GM13977 (cell line): ENCODE measurements at regions not wholly inside any gene's neighbourhood (a gene's known extent, or its start where the extent isn't known, plus 50 kb on each side); places are given as distances from the start of the nearest gene placed in this dataset.
"Not testable (repeated sequence)": the region's sequence is repeated elsewhere in the genome, so short reads cannot be mapped to it uniquely, and the experiment has no call there.

Source experiments
- DNase-seq: peaks from one replicate; pipeline ENCODE4 v3.0.0; 2012; ENCODE audit warnings: low spot score
- CTCF ChIP-seq: IDR thresholded peaks from 2 replicates; pipeline ENCODE4 v1.5.1; 2012; ENCODE audit warnings: mild to moderate bottlenecking, control low read depth; ENCODE audit not compliant: insufficient read depth; ENCODE audit errors: extremely low read depth, missing control alignments
- in situ Hi-C: fragments of 300-500 bp; cut with MboI; formaldehyde crosslinking; loops from one replicate; pipeline ENCODE4 v1.12.0; 2022; ENCODE audit warnings: low sequenced_read_pairs, low pct_unique_long_range_greater_than_20kb, mixed read lengths, inconsistent platforms; ENCODE audit not compliant: unreplicated experiment

GRCh38 chr7:66426332-66426731 is 202.3 kb upstream of the KCTD7 start:
- in situ Hi-C loops, result no loop called here
- TF ChIP-seq CTCF, result no peak
- DNase-seq, result no peak

GRCh38 chr7:66426996-66427395 is 201.7 kb upstream of the KCTD7 start:
- in situ Hi-C loops, result no loop called here
- DNase-seq, result no peak
- TF ChIP-seq CTCF, result no peak

- no peak for TF ChIP-seq CTCF
- in situ Hi-C loops, result no loop called here
These were observed 200.7 kb upstream of the KCTD7 start for GRCh38 chr7:66427956-66428355.

GRCh38 chr7:66429498-66430163 is 199.1 kb upstream of the KCTD7 start:
- in situ Hi-C loops, result no loop called here
- DNase-seq, result no peak
- no peak for TF ChIP-seq CTCF

More at GRCh38 chr7:66427956-66428355, 200.7 kb upstream of the KCTD7 start:
- DNase-seq, result no peak

- in situ Hi-C loops, result no loop called here
- TF ChIP-seq CTCF, result no peak
- DNase-seq, result no peak
These were observed 198.5 kb upstream of the KCTD7 start for GRCh38 chr7:66430164-66430545.

GRCh38 chr7:66438703-66439405 is 189.8 kb upstream of the KCTD7 start:
- DNase-seq, in situ Hi-C loops: not testable (repeated sequence)

GRCh38 chr7:66442385-66442784 is 186.3 kb upstream of the KCTD7 start:
- in situ Hi-C loops, result no loop called here
- DNase-seq, result no peak
- no peak for TF ChIP-seq CTCF
